SK-N-SH (cell line): ENCODE measurements at regions not wholly inside any gene's neighbourhood (a gene's known extent, or its start where the extent isn't known, plus 50 kb on each side); places are given as distances from the start of the nearest gene placed in this dataset.

Experiments used
- CTCF ChIA-PET: fragments of 300-600, 350-600 bp; formaldehyde crosslinking; extraction: SDS; loops from one replicate; lab custom pipeline; 2021; lab: Yijun Ruan, JAX
- POLR2A ChIA-PET: fragments of 350-600 bp; sonication (Branson Sonifier 250); formaldehyde crosslinking; extraction: SDS; loops from one replicate; lab custom pipeline; 2020; ENCODE audit warnings: antibody characterized with exemption, inconsistent platforms; lab: Yijun Ruan, JAX
- DNase-seq: peaks from one replicate; pipeline ENCODE4 v3.0.0; 2012
- H2AFZ ChIP-seq: fragments of 200-600 bp; sonication (generic); 2 replicates; pipeline ENCODE4 v1.8.1; 2016; ENCODE audit warnings: antibody characterized with exemption, mild to moderate bottlenecking, low read depth
- H3F3A ChIP-seq: fragments of 200-600 bp; sonication (generic); replicated peaks from 2 replicates; pipeline ENCODE3; 2016; ENCODE audit warnings: antibody characterized with exemption, mild to moderate bottlenecking; ENCODE audit not compliant: insufficient read depth
- H3K27ac ChIP-seq, 2 experiments: fragments of 200-500 bp in 1 of 2; fragments of 200-600 bp in 1 of 2; sonication (Bioruptor generic) in 1 of 2; sonication (generic), shearing (Covaris generic) in 1 of 2; 2 replicates each; pipeline versions ENCODE4 v1.5.1 to v1.6.1; 2014 to 2016; ENCODE audit warnings: low read depth in 2 of 2, inconsistent platforms in 1 of 2, low read length in 1 of 2, mild to moderate bottlenecking in 1 of 2, mixed read lengths in 1 of 2
- H3K27me3 ChIP-seq: fragments of 200-600 bp; sonication (generic), shearing (Covaris generic); 2 replicates; pipeline ENCODE4 v1.6.1; 2016; ENCODE audit warnings: mixed run types; ENCODE audit not compliant: insufficient read depth
- H3K36me3 ChIP-seq, 2 experiments: fragments of 200-500 bp in 1 of 2; fragments of 200-600 bp in 1 of 2; sonication (Bioruptor generic) in 1 of 2; sonication (generic) in 1 of 2; replicated peaks in 1 of 2; 2 replicates each; pipeline versions ENCODE3 to v1.5.1; 2014 to 2016; ENCODE audit warnings: low read length in 1 of 2, mild to moderate bottlenecking in 1 of 2; ENCODE audit not compliant: insufficient read depth in 2 of 2, control insufficient read depth in 1 of 2
- H3K4me1 ChIP-seq, 2 experiments: fragments of 200-500 bp in 1 of 2; fragments of 200-600 bp in 1 of 2; sonication (Bioruptor generic) in 1 of 2; sonication (generic), shearing (Covaris generic) in 1 of 2; 2 replicates each; pipeline versions ENCODE4 v1.5.1 to v1.6.1; 2014 to 2016; ENCODE audit warnings: low read depth in 1 of 2, low read length in 1 of 2, mixed run types in 1 of 2; ENCODE audit not compliant: insufficient read depth in 2 of 2, control insufficient read depth in 1 of 2
- H3K4me2 ChIP-seq: fragments of 200-600 bp; sonication (generic), shearing (Covaris generic); 2 replicates; pipeline ENCODE4 v1.6.1; 2017; ENCODE audit warnings: mixed run types
- H3K4me3 ChIP-seq, 2 experiments: fragments of 200-500 bp in 1 of 2; fragments of 200-600 bp in 1 of 2; sonication (Bioruptor generic) in 1 of 2; sonication (generic), shearing (Covaris generic) in 1 of 2; 2 replicates each; pipeline versions ENCODE4 v1.5.1 to v1.8.1; 2014 to 2016; ENCODE audit warnings: low read depth in 2 of 2, inconsistent platforms in 1 of 2, low read length in 1 of 2, mild to moderate bottlenecking in 1 of 2, mixed read lengths in 1 of 2, moderate library complexity in 1 of 2
- H3K79me2 ChIP-seq: fragments of 200-600 bp; sonication (generic); 2 replicates; pipeline ENCODE4 v1.8.1; 2017; ENCODE audit warnings: mild to moderate bottlenecking; ENCODE audit not compliant: insufficient read depth
- H3K9ac ChIP-seq: fragments of 200-600 bp; sonication (generic); 2 replicates; pipeline ENCODE4 v1.6.1; 2017; ENCODE audit warnings: mixed run types
- H3K9me2 ChIP-seq: fragments of 200-600 bp; sonication (generic); 2 replicates; pipeline ENCODE4 v1.6.1; 2017; ENCODE audit warnings: mixed run types
- H3K9me3 ChIP-seq: fragments of 200-600 bp; sonication (generic); 2 replicates; pipeline ENCODE4 v1.6.1; 2017; ENCODE audit warnings: mixed run types, mild to moderate bottlenecking, moderate library complexity
- H4K20me1 ChIP-seq: fragments of 200-600 bp; sonication (generic); 2 replicates; pipeline ENCODE4 v1.6.1; 2017; ENCODE audit warnings: mild to moderate bottlenecking, mixed run types; ENCODE audit not compliant: insufficient read depth
- CHD2 ChIP-seq: fragments of 150-350 bp; IDR thresholded peaks from 2 replicates; pipeline ENCODE4 v1.6.1; 2018; ENCODE audit warnings: low read length; ENCODE audit not compliant: partially characterized antibody
- CTCF ChIP-seq: fragments of 200-600 bp; sonication (generic); IDR thresholded peaks from 2 replicates; pipeline ENCODE4 v1.6.1; 2017; ENCODE audit warnings: antibody characterized with exemption, mild to moderate bottlenecking, moderate library complexity
- ELF1 ChIP-seq: IDR thresholded peaks from 2 replicates; pipeline ENCODE4 v1.4.0; 2012
- EP300 ChIP-seq, 2 experiments: IDR thresholded peaks; 2 replicates each; pipeline versions ENCODE4 v1.4.0 to v1.6.1; 2012; ENCODE audit warnings: borderline replicate concordance in 1 of 2, low read depth in 1 of 2, low read length in 1 of 2
- EZH2phosphoT487 ChIP-seq: fragments of 200-600 bp; sonication (generic); IDR thresholded peaks from 2 replicates; pipeline ENCODE4 v1.6.1; 2017; ENCODE audit warnings: low read depth, mixed run types, mild to moderate bottlenecking, antibody characterized with exemption, moderate library complexity, borderline replicate concordance
- GABPA ChIP-seq: IDR thresholded peaks from 2 replicates; pipeline ENCODE4 v1.4.0; 2012; ENCODE audit warnings: low read depth, mild to moderate bottlenecking
- IRF3 ChIP-seq: fragments of 150-350 bp; IDR thresholded peaks from 2 replicates; pipeline ENCODE4 v1.6.1; 2016; ENCODE audit warnings: mild to moderate bottlenecking, low read depth, low read length
- JUND ChIP-seq: IDR thresholded peaks from 2 replicates; pipeline ENCODE4 v1.4.0; 2012
- MAX ChIP-seq: IDR thresholded peaks from 2 replicates; pipeline ENCODE4 v1.4.0; 2012; ENCODE audit warnings: low read depth
- MEF2A ChIP-seq: IDR thresholded peaks from 2 replicates; pipeline ENCODE4 v1.4.0; 2012; ENCODE audit warnings: low read depth, borderline replicate concordance
- MXI1 ChIP-seq: IDR thresholded peaks from 2 replicates; pipeline ENCODE4 v1.6.1; 2012; ENCODE audit warnings: mild to moderate bottlenecking, low read depth, low read length, improper control_type of control experiment
- NRF1 ChIP-seq: IDR thresholded peaks from 2 replicates; pipeline ENCODE4 v1.6.1; 2012; ENCODE audit warnings: low read depth, mild to moderate bottlenecking, low read length
- RXRA ChIP-seq: IDR thresholded peaks from 2 replicates; pipeline ENCODE4 v1.4.0; 2012; ENCODE audit warnings: low read depth, mild to moderate bottlenecking, borderline replicate concordance
- TEAD4 ChIP-seq: IDR thresholded peaks from 2 replicates; pipeline ENCODE4 v1.4.0; 2012; ENCODE audit warnings: mild to moderate bottlenecking, borderline replicate concordance; ENCODE audit not compliant: insufficient read depth
- USF2 ChIP-seq: fragments of 150-350 bp; IDR thresholded peaks from 2 replicates; pipeline ENCODE4 v1.6.1; 2017; ENCODE audit warnings: antibody characterized with exemption, low read length, low read depth, borderline replicate concordance
- ZBTB33 ChIP-seq: IDR thresholded peaks from 2 replicates; pipeline ENCODE4 v1.4.0; 2012; ENCODE audit warnings: low read depth, borderline replicate concordance
- WGBS: methylation state at CpG from one replicate; pipeline ENCODE4 v1.1.6; 2017; ENCODE audit warnings: low lambda C conversion rate; 5-methylcytosine and 5-hydroxymethylcytosine counted together

- Histone ChIP-seq H3K27ac (no peak overlapping the region), H3K4me2 (no peak overlapping the region), H3K9me2 (no peaks in the 10 kb centered on the region), H3F3A (no peaks in the 10 kb centered on the region), H3K4me1 (no peaks in the 10 kb centered on the region; a peak in 1 of 4 replicates), H3K27me3 (peaks cover 5% of the 10 kb centered on the region; the same call in 1 of the 2 replicates), H3K36me3 (no peaks in the 10 kb centered on the region), H3K4me3 (no peak overlapping the region), H3K9ac (no peak overlapping the region), H3K79me2 (no peaks in the 10 kb centered on the region), H4K20me1 (no peaks in the 10 kb centered on the region), H2AFZ (no peak overlapping the region), H3K9me3 (no peaks in the 10 kb centered on the region)
- CTCF ChIA-PET, result interaction anchor here (1.6 to 3.1 kb wide), 2 partner anchors 14 to 59 kb away, joined by 3 to 11 read pairs; no protein-coding TSS in a partner anchor
- TF ChIP-seq EP300 (IDR thresholded peaks at IDR 0.05; ENCODE audit: borderline replicate concordance in 1 of 2, low read depth in 1 of 2, low read length in 1 of 2) (no peak), IRF3 (no peak), MXI1 (no peak), GABPA (no peak), ELF1 (no peak), MEF2A (no peak), CHD2 (no peak), ZBTB33 (no peak), NRF1 (no peak), EZH2phosphoT487 (no peak), CTCF (no peak), JUND (no peak), USF2 (no peak), TEAD4 (no peak), RXRA (no peak), MAX (no peak)
- WGBS, result 38% methylated on average over 2 of the region's 2 CpGs
- no peak for DNase-seq
- POLR2A ChIA-PET, result no interaction called here
Observed at GRCh38 chr5:133809801-133810200, 158.6 kb downstream of the C5orf15 start.
